NCI-H2196 (cell line): ENCODE measurements at regions not wholly inside any gene's neighbourhood (a gene's known extent, or its start where the extent isn't known, plus 50 kb on each side); places are given as distances from the start of the nearest gene placed in this dataset.

Source experiments
- DNase-seq: peaks from one replicate; lab custom pipeline; 2025; ENCODE audit not compliant: unreplicated experiment; lab: John Stamatoyannopoulos, UW

DNA sequence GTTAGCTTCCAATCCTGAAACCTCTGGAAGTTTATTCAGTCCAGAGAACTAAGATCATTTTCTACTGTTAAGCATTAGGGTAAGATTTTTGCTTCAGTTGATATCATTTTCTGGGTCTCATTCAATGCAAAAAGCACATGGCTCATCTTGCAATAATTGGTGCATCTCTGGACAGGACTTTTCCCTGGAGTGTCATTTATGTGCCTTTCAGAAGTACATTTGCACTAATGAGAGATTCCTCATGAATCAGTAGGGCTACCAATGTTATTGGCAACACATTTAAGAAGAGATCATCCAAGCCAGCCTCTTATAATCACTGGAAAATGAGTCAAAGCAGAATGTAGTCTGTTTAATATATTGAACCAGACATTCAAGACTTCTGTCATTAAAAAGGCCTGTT, 224.2 kb upstream of the CHRNA7 start:
- DNase-seq, result no peak

- no peak for DNase-seq
Observed at GRCh38 chr15:31811641-31812040, 218.7 kb upstream of the CHRNA7 start.

DNA sequence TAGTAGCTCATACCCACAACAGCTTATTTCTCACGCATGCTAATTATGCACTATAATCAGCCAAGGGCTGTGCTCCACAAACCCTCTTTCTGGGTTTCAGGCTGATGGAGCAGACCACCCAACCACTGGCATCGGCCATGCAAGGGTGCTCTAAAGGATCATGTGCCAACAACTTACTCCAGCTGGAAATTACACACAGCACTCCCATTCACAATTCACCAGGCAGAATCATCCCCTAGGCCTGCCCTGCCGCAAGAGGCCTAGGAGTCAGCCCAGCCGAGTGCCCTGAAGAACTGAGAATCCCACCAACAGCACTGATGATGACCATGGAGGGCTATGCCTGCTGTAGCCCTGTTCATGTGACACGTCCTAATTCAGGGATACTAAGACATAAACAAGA, 216.2 kb upstream of the CHRNA7 start:
- no peak for DNase-seq

- no peak for DNase-seq
Observed at GRCh38 chr15:31815411-31816155, 214.7 kb upstream of the CHRNA7 start.

DNA sequence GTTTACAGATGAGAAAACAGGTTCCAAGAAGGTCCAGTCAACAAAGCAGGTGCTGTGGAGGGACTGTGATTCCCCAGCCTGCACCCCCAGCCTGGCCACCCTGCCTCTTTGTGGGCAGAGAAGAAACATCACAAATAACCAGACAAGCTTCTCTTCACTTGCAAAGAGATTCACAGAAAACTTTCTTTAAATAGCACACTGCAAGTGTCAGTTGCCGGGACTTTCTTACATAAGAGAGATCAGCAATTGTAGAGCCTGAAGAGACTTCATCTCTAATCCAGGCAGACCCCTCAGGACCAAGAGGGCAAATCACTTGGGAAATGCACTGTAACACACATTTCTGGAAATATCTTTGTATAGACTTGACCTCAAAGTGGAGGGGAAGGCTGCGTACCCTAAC, 207.9 kb upstream of the CHRNA7 start:
- DNase-seq, result no peak

DNA sequence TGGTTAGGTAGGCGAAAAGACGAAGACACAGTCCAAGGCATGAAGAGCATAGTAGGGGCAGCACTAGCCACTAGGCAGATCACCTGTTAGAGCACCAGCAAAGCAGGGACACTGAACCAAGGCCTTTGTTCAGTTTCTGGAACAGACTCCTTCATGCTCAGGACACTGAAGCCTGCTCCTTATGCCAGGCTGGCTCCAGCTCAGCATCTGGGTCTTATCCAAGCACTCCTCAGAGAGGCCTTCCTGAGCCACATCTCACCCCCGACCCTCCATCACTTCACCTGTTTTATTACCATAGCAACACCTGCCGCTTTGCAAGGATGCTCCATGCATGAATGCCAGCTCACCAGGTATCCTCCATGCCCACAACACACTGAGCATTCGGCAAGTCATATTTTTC, 206.3 kb upstream of the CHRNA7 start:
- DNase-seq, result no peak

GRCh38 chr15:31828594-31828993, 201.7 kb upstream of the CHRNA7 start:
- no peak for DNase-seq

GRCh38 chr15:31830591-31830990, 199.7 kb upstream of the CHRNA7 start:
- DNase-seq, result no peak

GRCh38 chr15:31831596-31831995, 198.7 kb upstream of the CHRNA7 start:
- DNase-seq, result no peak

DNA sequence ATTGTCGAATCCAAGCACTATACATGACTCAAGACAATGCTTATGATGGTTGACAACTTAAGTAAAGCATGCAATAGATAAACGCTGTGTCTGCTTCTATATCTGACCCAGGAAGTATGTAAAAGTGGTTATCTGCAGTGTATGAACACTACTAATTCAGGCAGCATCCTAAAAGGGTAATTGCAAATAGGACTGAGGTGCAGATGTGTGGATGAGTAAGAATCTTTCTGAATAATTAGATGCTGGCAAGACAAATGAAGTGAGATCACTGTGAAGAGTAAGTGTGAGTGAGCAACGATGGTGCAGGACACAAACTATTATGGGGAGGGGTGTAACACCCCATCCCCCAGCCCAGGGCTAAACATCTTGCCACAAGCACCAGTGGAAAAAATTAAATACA, 195.7 kb upstream of the CHRNA7 start:
- DNase-seq, result no peak

GRCh38 chr15:31839388-31839787, 190.9 kb upstream of the CHRNA7 start:
- DNase-seq, result no peak

DNA sequence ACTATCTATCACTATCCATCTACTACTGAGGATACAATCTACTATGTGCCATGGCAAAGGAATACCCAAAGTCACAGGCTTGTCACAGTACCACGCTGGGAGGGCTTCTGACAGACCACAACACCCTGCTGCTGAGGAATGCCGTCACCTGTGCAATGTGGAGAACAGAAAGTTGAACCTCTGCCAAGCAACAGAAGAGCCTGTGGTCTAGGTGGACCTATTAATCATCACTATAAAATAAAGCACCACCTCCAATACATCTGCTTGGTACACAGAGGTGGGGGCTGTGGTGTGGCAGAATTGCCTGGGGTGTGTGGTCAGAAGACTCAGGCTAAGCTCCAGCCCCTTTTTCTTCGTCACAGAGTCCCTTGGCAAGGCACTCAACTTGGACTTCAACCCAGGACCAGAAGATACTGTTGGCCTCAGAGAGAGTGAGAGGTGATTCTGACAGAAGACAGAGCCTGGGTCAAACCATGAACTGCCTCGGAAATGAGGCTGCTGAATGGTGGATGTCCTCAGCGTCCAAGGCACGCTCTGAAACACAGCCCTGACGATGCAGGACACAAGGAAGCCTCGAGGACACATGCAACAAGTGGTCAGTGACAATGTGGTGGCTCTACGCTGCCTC, 189.4 kb upstream of the CHRNA7 start:
- DNase-seq, result no peak

DNA sequence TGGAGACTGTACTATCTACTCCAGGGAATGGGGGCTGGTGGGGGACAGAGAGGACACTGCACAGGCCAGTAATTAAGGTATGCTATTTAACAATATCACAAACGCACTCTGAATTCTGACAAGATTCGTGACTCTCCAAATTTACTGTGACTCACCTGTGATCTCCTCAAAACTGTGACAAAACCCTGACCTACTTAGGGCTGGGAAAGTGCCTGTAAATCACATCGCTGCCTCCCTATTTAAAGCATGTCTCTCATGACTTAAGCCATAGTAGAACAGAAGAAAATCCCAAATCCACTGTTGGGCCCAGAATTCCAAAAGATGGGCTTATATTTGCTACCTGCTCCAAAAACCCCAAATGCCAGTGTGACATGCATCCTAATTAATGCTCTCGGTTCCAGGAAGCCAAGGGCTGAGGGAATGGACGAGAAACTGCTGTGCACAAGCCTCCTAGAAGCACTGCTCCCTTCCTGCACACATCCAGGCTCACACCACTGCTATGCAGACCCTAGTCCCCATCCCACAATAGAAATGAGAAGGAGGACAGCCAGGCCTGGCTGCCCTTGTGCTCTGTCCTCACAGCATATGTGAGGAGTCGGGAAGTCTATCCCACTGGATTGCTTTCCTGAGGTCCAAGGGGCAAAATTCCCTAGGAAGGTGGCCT, 187.7 kb upstream of the CHRNA7 start:
- no peak for DNase-seq

DNA sequence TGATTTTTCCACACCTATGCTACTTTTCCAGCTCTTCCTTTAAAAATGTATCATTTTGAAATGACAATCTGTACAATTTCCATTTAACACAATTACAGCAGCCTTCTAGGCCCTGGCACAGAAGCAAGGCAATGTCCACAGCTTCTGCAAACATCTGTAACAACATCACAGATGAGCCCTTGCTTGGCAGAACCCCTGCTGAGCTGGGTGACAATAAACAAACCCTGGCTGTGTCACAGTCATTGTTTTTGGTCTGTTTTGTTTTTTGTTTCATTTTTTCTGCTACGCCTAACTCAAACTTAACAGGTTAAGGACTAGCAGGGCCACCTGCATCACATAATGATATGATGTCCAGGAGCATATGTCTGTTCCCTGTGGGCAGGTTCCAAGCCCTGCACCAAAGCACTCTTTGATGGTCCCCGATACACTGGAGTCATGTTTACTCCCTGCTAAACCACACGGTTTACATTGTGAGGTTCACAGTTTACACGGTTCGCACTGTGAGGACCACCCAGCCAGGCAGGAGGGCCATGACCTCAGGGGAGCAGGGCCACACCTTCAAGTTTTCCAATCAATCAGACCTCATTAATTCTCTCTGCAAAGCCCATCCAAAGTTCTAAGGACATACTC, 186.8 kb upstream of the CHRNA7 start:
- no peak for DNase-seq

DNA sequence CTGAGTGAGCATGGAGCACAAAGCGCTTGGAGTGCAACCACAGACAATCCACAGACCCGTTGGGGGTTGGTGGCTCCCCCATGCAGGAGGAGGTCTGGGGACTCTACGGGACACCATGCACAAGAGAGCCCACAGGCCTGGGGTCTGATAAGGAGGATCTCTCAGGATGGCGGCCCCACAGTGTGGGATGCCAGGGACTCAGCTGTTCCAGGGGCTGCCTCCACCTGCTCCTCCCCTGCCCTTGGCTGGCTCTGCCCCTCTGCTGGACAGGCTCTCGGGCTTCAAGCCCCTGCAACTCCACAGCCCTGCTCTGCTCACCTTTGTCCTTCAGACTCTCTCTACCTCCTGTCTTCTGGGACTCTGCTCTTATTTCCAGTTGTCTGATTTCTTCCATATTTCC, 184.5 kb upstream of the CHRNA7 start:
- no peak for DNase-seq

DNA sequence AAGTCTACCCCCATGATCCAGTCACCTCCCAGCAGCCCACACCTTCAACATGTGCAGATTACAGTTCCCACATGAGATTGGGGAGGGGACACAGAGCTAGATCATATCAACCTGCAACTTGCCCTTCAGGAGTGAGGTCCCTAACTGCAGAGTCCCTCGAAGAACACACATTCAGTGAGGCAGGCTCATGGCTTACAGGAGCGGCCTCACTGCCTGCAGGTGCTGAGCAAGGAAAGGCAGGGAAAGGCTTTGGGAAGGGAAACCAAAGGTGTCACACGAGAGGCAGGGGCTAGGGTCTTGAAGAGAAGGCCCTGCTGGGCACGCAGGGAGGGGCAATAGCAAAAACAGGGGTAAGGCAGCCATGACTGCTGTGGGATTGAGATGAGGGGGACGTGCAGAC, 182.4 kb upstream of the CHRNA7 start:
- no peak for DNase-seq

GRCh38 chr15:31848621-31849020, 181.7 kb upstream of the CHRNA7 start:
- DNase-seq, result no peak

- no peak for DNase-seq
Observed at GRCh38 chr15:31852933-31853799, 177.1 kb upstream of the CHRNA7 start.

- no peak for DNase-seq
Observed at GRCh38 chr15:31856581-31856980, 173.7 kb upstream of the CHRNA7 start.

DNA sequence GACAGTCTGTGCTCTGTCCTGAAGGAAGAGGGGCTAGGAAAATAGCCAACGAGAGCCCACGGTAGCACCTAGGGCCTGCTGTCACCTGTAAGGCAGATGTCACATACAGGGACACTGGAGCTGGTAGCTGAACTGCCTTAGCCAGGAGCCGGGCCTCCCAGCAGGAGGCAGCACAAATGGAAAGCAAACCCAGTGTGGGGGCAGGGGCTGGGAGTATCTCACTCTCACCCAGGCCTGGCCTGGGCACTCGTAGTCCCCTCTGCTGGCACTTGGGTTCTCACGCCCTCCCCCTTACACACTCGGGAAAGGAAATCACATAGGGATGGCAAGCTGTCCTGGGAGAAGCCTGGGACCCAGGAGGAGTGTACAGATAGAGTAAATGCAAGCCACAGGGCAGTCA, 173.1 kb upstream of the CHRNA7 start:
- DNase-seq, result no peak

DNA sequence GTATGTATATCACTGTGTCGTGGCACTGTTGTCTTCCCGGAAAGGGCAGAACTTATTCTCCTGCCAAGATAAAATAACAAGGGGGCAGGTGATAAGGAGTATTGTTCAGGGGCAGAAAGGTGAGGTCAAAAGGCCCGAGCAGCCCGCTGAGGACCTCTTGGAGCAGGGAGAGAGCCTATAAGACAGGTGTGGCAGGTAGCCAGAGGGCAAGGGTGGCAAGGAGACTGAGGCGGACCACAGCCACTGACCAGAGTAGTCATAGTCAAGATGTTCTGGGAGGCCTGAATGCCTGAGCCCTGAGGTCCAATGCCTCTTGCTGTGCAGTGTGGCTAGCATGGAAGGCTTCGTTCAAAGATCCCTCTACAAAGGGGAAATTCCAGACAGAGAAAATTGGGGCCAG, 172.3 kb upstream of the CHRNA7 start:
- no peak for DNase-seq
